CD4-positive, alpha-beta T cell treated with Interferon gamma for 1 hour (primary cell): ENCODE measurements at regions not wholly inside any gene's neighbourhood (a gene's known extent, or its start where the extent isn't known, plus 50 kb on each side); places are given as distances from the start of the nearest gene placed in this dataset.
"Not testable (repeated sequence)": the region's sequence is repeated elsewhere in the genome, so short reads cannot be mapped to it uniquely, and the experiment has no call there.

Experiments used
- DNase-seq: peaks from one replicate; pipeline ENCODE4 v3.0.0-alpha.2; 2020

- not testable (repeated sequence) for DNase-seq
These were observed 391.2 kb downstream of the PREX1 start for GRCh38 chr20:48436609-48437008.

- DNase-seq, result no peak
These were observed 394.6 kb downstream of the PREX1 start for GRCh38 chr20:48433178-48433577.

- no peak for DNase-seq
These were observed 395.3 kb downstream of the PREX1 start for GRCh38 chr20:48432494-48432832.

GRCh38 chr20:48431653-48432493, 395.9 kb downstream of the PREX1 start:
- DNase-seq, result no peak

GRCh38 chr20:48426630-48427029, 401.2 kb downstream of the PREX1 start:
- DNase-seq, result no peak

- no peak for DNase-seq
These were observed 401.8 kb downstream of the PREX1 start for GRCh38 chr20:48425817-48426612.

- no peak for DNase-seq
These were observed 402.5 kb downstream of the PREX1 start for GRCh38 chr20:48425321-48425720.

GRCh38 chr20:48422242-48422960, 405.4 kb downstream of the PREX1 start:
- no peak for DNase-seq

GRCh38 chr20:48421547-48421946, 406.3 kb downstream of the PREX1 start:
- no peak for DNase-seq

- no peak for DNase-seq
These were observed 407.6 kb downstream of the PREX1 start for GRCh38 chr20:48420176-48420575.

- no peak for DNase-seq
These were observed 408.6 kb downstream of the PREX1 start for GRCh38 chr20:48419173-48419572.

- no peak for DNase-seq
These were observed 411.8 kb downstream of the PREX1 start for GRCh38 chr20:48416002-48416401.

- DNase-seq, result no peak
These were observed 413.0 kb downstream of the PREX1 start for GRCh38 chr20:48414786-48415185.

GRCh38 chr20:48411919-48412522, 415.8 kb downstream of the PREX1 start:
- no peak for DNase-seq

GRCh38 chr20:48411245-48411644, 416.6 kb downstream of the PREX1 start:
- DNase-seq, result no peak

- no peak for DNase-seq
These were observed 418.7 kb downstream of the PREX1 start for GRCh38 chr20:48409055-48409615.

GRCh38 chr20:48407710-48408109, 420.1 kb downstream of the PREX1 start:
- no peak for DNase-seq

- no peak for DNase-seq
These were observed 420.9 kb downstream of the PREX1 start for GRCh38 chr20:48406912-48407340.

- DNase-seq, result no peak
These were observed 421.3 kb downstream of the PREX1 start for GRCh38 chr20:48406498-48406897.

- no peak for DNase-seq
These were observed 421.9 kb downstream of the PREX1 start for GRCh38 chr20:48405909-48406308.

- no peak for DNase-seq
These were observed 423.2 kb downstream of the PREX1 start for GRCh38 chr20:48404598-48404997.

- no peak for DNase-seq
These were observed 424.5 kb downstream of the PREX1 start for GRCh38 chr20:48403167-48403761.
